Suprapubic skin (tissue), 4 donors: ENCODE measurements at regions not wholly inside any gene's neighbourhood (a gene's known extent, or its start where the extent isn't known, plus 50 kb on each side); places are given as distances from the start of the nearest gene placed in this dataset.

Experiments used
- DNase-seq, 2 donors: peaks; one replicate each; pipeline ENCODE4 v3.0.0-alpha.2; 2019; ENCODE audit warnings: low spot score in 2 of 2
- H3K27ac ChIP-seq: fragments of 200-600 bp; sonication (generic); one replicate; pipeline ENCODE4 v1.5.1; 2019
- H3K27me3 ChIP-seq: fragments of 200-600 bp; sonication (generic); one replicate; pipeline ENCODE4 v1.5.1; 2019
- H3K36me3 ChIP-seq: fragments of 200-600 bp; sonication (generic); one replicate; pipeline ENCODE4 v1.5.1; 2019
- H3K4me1 ChIP-seq: fragments of 200-600 bp; sonication (generic); one replicate; pipeline ENCODE4 v1.5.1; 2019
- H3K4me3 ChIP-seq: fragments of 200-600 bp; sonication (generic); one replicate; pipeline ENCODE4 v1.5.1; 2019; ENCODE audit warnings: mild to moderate bottlenecking
- H3K9me3 ChIP-seq: fragments of 200-600 bp; sonication (generic); one replicate; pipeline ENCODE4 v1.5.1; 2019
- EP300 ChIP-seq: sonication (generic); formaldehyde crosslinking; IDR thresholded peaks from one replicate; pipeline ENCODE4 v1.6.1; 2017; ENCODE audit warnings: antibody characterized with exemption
- POLR2A ChIP-seq, 2 donors: fragments of 450-650 bp; IDR thresholded peaks; one replicate each; pipeline ENCODE4 v1.6.1; 2017; ENCODE audit warnings: antibody characterized with exemption in 2 of 2, mild to moderate bottlenecking in 2 of 2, moderate library complexity in 2 of 2
- POLR2AphosphoS5 ChIP-seq, 3 donors: sonication (generic); formaldehyde crosslinking; IDR thresholded peaks; one replicate each; pipeline ENCODE4 v1.6.1; 2017; ENCODE audit warnings: antibody characterized with exemption in 3 of 3
- WGBS: methylation state at CpG from one replicate; pipeline ENCODE4 v1.1.5; 2018; 5-methylcytosine and 5-hydroxymethylcytosine counted together
- TF ChIP-seq, protein P1 (sequence below), 2 donors: fragments of 200-600 bp in 1 of 2; fragments of 450-650 bp in 1 of 2; sonication (generic) in 1 of 2; IDR thresholded peaks; one replicate each; pipeline ENCODE4 v1.5.1; 2016 to 2019; ENCODE audit warnings: antibody characterized with exemption in 2 of 2, mild to moderate bottlenecking in 1 of 2, moderate library complexity in 1 of 2

DNA sequence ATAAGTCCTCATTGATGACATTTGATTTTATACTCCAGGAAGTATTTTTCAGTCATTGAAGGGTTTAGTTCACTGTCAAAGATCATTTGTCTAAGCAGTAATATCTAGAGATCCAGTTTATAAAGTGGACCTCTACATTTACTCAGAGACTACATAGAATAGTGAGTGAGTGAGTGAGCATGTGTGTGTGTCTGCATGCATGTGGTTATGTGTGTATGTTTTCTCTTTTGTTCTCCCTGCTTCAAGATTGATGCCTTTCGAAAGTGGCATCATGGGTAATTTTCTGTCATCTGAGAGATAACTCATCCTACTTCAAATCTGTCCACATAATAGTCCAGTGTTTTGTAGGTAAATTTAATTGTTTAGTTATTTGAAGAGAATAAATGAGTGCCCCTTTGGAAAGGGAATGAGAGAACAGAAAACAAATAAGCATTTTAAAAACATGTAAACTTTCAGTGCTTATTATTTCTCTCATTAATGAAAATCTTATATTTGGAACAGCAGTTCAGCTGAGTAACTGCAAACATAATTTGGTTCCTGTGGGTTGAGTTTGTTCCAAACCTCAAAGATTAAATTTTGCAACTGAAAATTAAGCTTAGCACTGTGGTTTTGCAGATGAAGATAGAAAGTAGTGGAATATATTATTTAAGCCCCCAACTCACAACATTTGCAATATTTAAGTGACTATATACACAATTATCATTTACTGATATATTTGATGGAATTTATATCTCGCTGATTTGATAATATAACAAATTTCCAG lies 1295.1 kb upstream of the C9orf72 start:
- TF ChIP-seq, protein P1, sequence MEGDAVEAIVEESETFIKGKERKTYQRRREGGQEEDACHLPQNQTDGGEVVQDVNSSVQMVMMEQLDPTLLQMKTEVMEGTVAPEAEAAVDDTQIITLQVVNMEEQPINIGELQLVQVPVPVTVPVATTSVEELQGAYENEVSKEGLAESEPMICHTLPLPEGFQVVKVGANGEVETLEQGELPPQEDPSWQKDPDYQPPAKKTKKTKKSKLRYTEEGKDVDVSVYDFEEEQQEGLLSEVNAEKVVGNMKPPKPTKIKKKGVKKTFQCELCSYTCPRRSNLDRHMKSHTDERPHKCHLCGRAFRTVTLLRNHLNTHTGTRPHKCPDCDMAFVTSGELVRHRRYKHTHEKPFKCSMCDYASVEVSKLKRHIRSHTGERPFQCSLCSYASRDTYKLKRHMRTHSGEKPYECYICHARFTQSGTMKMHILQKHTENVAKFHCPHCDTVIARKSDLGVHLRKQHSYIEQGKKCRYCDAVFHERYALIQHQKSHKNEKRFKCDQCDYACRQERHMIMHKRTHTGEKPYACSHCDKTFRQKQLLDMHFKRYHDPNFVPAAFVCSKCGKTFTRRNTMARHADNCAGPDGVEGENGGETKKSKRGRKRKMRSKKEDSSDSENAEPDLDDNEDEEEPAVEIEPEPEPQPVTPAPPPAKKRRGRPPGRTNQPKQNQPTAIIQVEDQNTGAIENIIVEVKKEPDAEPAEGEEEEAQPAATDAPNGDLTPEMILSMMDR (IDR thresholded peaks at IDR 0.05): no peak
- TF ChIP-seq POLR2AphosphoS5 (IDR thresholded peaks at IDR 0.05): no peak
- no peak for TF ChIP-seq POLR2A (IDR thresholded peaks at IDR 0.05)
- no peak for TF ChIP-seq EP300
- no peaks in the 10 kb centered on the region for H3K9me3 ChIP-seq
- H3K36me3 ChIP-seq: no peaks in the 10 kb centered on the region
- H3K4me3 ChIP-seq: no peak overlapping the region
- H3K27me3 ChIP-seq: no peaks in the 10 kb centered on the region
- DNase-seq: no peak
- no peaks in the 10 kb centered on the region for H3K4me1 ChIP-seq
- 73% methylated on average over 2 of the region's 2 CpGs for WGBS
- no peak overlapping the region for H3K27ac ChIP-seq

DNA sequence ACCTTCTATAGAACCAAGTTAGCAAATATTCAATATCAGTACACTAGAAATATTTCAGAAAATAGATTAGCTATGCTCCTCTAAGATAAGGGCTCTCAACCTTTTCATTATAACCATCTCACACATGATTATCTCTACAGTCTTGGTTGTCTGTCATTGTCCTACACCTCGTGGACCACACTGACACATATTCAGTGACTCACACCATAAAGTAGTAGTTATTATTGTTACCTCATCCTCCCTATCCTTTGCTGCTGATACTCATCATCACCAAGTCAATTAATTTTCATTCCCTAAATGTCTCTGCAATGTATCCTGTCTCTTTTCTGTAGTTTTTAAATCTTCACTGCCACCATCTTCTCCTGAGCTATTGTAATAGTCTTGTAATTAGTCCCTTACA lies 1309.2 kb upstream of the C9orf72 start:
- Histone ChIP-seq H3K9me3 (no peaks in the 10 kb centered on the region), H3K4me1 (no peaks in the 10 kb centered on the region), H3K36me3 (no peaks in the 10 kb centered on the region), H3K27me3 (no peaks in the 10 kb centered on the region), H3K4me3 (no peak overlapping the region), H3K27ac (no peak overlapping the region)
- TF ChIP-seq POLR2A (IDR thresholded peaks at IDR 0.05) (no peak), POLR2AphosphoS5 (IDR thresholded peaks at IDR 0.05) (no peak), EP300 (no peak)
- TF ChIP-seq, protein P1 (IDR thresholded peaks at IDR 0.05): no peak
- no peak for DNase-seq
- 0% methylated on average over 1 of the region's 1 CpG for WGBS

DNA sequence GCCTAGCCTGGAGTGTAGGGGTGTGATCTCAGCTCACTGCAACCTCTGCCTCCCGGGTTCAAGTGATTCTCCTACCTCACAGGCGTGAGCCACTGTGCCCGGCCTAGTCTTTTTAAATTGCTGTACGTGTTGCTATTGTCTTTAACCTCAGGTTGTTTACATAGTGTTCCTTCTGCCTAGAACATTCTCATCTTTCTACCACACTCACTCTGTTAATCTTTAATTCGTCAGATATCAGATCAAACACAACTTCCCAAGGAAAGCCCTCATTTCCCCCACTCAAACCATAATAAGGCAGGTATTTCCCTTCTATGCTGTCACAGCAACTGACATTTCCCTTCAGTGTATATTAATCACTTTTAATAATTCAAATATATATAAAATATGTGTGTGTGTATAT lies 1310.0 kb upstream of the C9orf72 start:
- no peak for DNase-seq
- H3K27ac ChIP-seq: no peak overlapping the region
- H3K27me3 ChIP-seq: no peaks in the 10 kb centered on the region
- no peaks in the 10 kb centered on the region for H3K36me3 ChIP-seq
- H3K4me1 ChIP-seq: no peaks in the 10 kb centered on the region
- WGBS: 30% methylated on average over 5 of the region's 5 CpGs
- no peak for TF ChIP-seq POLR2A (IDR thresholded peaks at IDR 0.05)
- TF ChIP-seq EP300: no peak
- TF ChIP-seq POLR2AphosphoS5 (IDR thresholded peaks at IDR 0.05): no peak
- TF ChIP-seq, protein P1 (IDR thresholded peaks at IDR 0.05): no peak
- H3K9me3 ChIP-seq: no peaks in the 10 kb centered on the region
- no peak overlapping the region for H3K4me3 ChIP-seq

DNA sequence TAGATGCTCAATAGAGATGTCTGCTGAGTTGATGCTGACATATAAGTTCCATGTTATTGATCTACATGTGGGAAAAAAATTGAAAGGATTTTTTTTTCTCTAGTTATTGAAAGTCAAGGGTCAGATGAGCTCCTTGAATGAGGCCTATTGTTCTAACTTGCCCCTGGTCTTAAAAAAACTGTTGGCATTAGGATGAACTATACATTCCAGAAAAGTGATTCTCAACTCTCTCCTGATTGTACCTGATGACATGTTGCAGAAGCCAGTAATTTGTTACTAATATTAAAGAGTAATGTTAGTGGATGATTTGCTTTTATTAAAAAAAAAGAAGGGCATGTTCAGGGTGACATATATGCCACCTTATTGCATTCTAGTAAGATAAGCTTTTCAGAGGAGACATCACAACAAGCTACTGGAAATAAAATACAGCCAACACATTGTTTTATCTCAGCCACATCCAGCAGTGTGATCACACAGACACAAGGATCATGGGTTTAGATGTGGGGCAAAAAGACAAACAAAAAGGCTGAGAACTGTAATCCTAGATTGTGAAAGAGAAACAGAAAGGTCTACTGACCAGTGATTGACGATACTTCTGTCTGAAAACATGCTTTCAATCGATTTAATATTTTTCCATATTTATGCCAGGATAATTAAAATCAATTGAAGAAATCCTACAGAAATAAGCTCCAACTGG lies 1314.1 kb upstream of the C9orf72 start:
- H3K4me1 ChIP-seq: no peaks in the 10 kb centered on the region
- 83% methylated on average over 2 of the region's 2 CpGs for WGBS
- TF ChIP-seq POLR2A (IDR thresholded peaks at IDR 0.05): no peak
- TF ChIP-seq POLR2AphosphoS5 (IDR thresholded peaks at IDR 0.05): no peak
- TF ChIP-seq, protein P1 (IDR thresholded peaks at IDR 0.05): no peak
- no peak for TF ChIP-seq EP300
- H3K4me3 ChIP-seq: no peak overlapping the region
- no peak for DNase-seq
- no peaks in the 10 kb centered on the region for H3K27me3 ChIP-seq
- H3K27ac ChIP-seq: no peak overlapping the region
- no peaks in the 10 kb centered on the region for H3K9me3 ChIP-seq
- no peaks in the 10 kb centered on the region for H3K36me3 ChIP-seq

DNA sequence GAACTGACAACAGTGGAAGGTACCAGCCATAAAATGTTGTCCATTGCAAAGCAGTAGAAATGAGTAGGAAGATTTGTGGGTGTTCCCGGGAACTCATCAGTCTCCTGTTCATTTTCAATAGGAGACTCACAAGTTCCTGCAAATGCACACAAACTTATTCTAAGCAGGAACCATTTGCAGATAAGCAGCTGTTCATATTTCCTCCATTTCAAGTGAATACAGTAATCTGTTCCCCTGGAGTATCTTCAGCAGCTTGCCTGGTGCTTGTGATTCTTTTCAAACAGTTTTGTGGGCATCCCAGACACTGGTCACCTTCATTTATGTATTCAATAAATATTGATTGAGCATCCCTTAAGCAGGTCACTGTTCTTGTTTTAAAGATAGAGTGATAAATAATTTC lies 1315.5 kb upstream of the C9orf72 start:
- no peak for TF ChIP-seq POLR2AphosphoS5 (IDR thresholded peaks at IDR 0.05)
- no peak for TF ChIP-seq EP300
- TF ChIP-seq, protein P1 (IDR thresholded peaks at IDR 0.05): no peak
- no peak for TF ChIP-seq POLR2A (IDR thresholded peaks at IDR 0.05)
- 81% methylated on average over 1 of the region's 1 CpG for WGBS

More for the DNA sequence above, 1315.5 kb upstream of the C9orf72 start:
- no peak for DNase-seq
- H3K27me3 ChIP-seq: no peaks in the 10 kb centered on the region
- no peak overlapping the region for H3K4me3 ChIP-seq
- H3K36me3 ChIP-seq: no peaks in the 10 kb centered on the region
- no peaks in the 10 kb centered on the region for H3K9me3 ChIP-seq
- no peak overlapping the region for H3K27ac ChIP-seq
- H3K4me1 ChIP-seq: no peaks in the 10 kb centered on the region
